T-helper 1 cell treated with Interleukin-12 subunit alpha and Interleukin-12 subunit beta and Interleukin-4 antibody, amounts not matched to agents 30 μg/mL and 1 μg/mL, for 36 hours (primary cell): ENCODE measurements at regions not wholly inside any gene's neighbourhood (a gene's known extent, or its start where the extent isn't known, plus 50 kb on each side); places are given as distances from the start of the nearest gene placed in this dataset.

Experiments used
- H3K27ac Mint-ChIP-seq: one replicate; pipeline ENCODE4 v1.8.0; 2021; ENCODE audit warnings: mild to moderate bottlenecking, mixed read lengths
- H3K27me3 Mint-ChIP-seq: one replicate; pipeline ENCODE4 v1.8.0; 2021; ENCODE audit warnings: low read depth, mixed read lengths
- H3K36me3 Mint-ChIP-seq: one replicate; pipeline ENCODE4 v1.8.0; 2021; ENCODE audit warnings: low read depth, mixed read lengths
- H3K4me1 Mint-ChIP-seq: one replicate; pipeline ENCODE4 v1.8.0; 2021; ENCODE audit warnings: low read depth, mixed read lengths
- H3K4me3 Mint-ChIP-seq: one replicate; pipeline ENCODE4 v1.8.0; 2021; ENCODE audit warnings: mild to moderate bottlenecking, moderate library complexity, mixed read lengths
- H3K9me3 Mint-ChIP-seq: one replicate; pipeline ENCODE4 v1.8.0; 2021; ENCODE audit warnings: mixed read lengths

- Mint-ChIP-seq H3K4me1 (no peaks in the 10 kb centered on the region), H3K27me3 (peaks cover 4% of the 10 kb centered on the region), H3K36me3 (no peaks in the 10 kb centered on the region), H3K9me3 (no peaks in the 10 kb centered on the region), H3K4me3 (no peak overlapping the region), H3K27ac (no peak overlapping the region)
Observed at GRCh38 chr6:1018041-1018440, 293.9 kb upstream of the FOXQ1 start.

GRCh38 chr6:1016329-1017302, 295.3 kb upstream of the FOXQ1 start:
- H3K27me3 Mint-ChIP-seq = peaks cover 4% of the 10 kb centered on the region
- no peaks in the 10 kb centered on the region for H3K36me3 Mint-ChIP-seq
- no peak overlapping the region for H3K27ac Mint-ChIP-seq
- no peak overlapping the region for H3K4me3 Mint-ChIP-seq
- H3K9me3 Mint-ChIP-seq = no peaks in the 10 kb centered on the region
- H3K4me1 Mint-ChIP-seq = no peaks in the 10 kb centered on the region

- H3K9me3 Mint-ChIP-seq = no peaks in the 10 kb centered on the region
- no peaks in the 10 kb centered on the region for H3K36me3 Mint-ChIP-seq
- no peak overlapping the region for H3K4me3 Mint-ChIP-seq
- H3K27ac Mint-ChIP-seq = no peak overlapping the region
- peaks cover 4% of the 10 kb centered on the region for H3K27me3 Mint-ChIP-seq
- no peaks in the 10 kb centered on the region for H3K4me1 Mint-ChIP-seq
Observed at GRCh38 chr6:1015825-1016224, 296.1 kb upstream of the FOXQ1 start.

- no peak overlapping the region for H3K27ac Mint-ChIP-seq
- H3K27me3 Mint-ChIP-seq = peaks cover 4% of the 10 kb centered on the region
- H3K4me3 Mint-ChIP-seq = no peak overlapping the region
Observed at GRCh38 chr6:1014431-1014807, 297.5 kb upstream of the FOXQ1 start.

GRCh38 chr6:1013656-1014430, 298.1 kb upstream of the FOXQ1 start:
- Mint-ChIP-seq H3K4me3 (no peak overlapping the region), H3K4me1 (no peaks in the 10 kb centered on the region)

More at GRCh38 chr6:1014431-1014807, 297.5 kb upstream of the FOXQ1 start:
- no peaks in the 10 kb centered on the region for H3K36me3 Mint-ChIP-seq
- no peaks in the 10 kb centered on the region for H3K4me1 Mint-ChIP-seq
- H3K9me3 Mint-ChIP-seq = no peaks in the 10 kb centered on the region

GRCh38 chr6:1009103-1009502, 302.8 kb upstream of the FOXQ1 start:
- peaks cover 4% of the 10 kb centered on the region for H3K27me3 Mint-ChIP-seq
- no peak overlapping the region for H3K27ac Mint-ChIP-seq
- H3K4me1 Mint-ChIP-seq = no peaks in the 10 kb centered on the region
- H3K9me3 Mint-ChIP-seq = no peaks in the 10 kb centered on the region
- H3K4me3 Mint-ChIP-seq = no peak overlapping the region
- H3K36me3 Mint-ChIP-seq = no peaks in the 10 kb centered on the region

More at GRCh38 chr6:1013656-1014430, 298.1 kb upstream of the FOXQ1 start:
- peaks cover 4% of the 10 kb centered on the region for H3K27me3 Mint-ChIP-seq
- H3K36me3 Mint-ChIP-seq = no peaks in the 10 kb centered on the region
- H3K27ac Mint-ChIP-seq = no peak overlapping the region
- no peaks in the 10 kb centered on the region for H3K9me3 Mint-ChIP-seq

GRCh38 chr6:1007159-1007558, 304.7 kb upstream of the FOXQ1 start:
- Mint-ChIP-seq H3K4me1 (no peaks in the 10 kb centered on the region), H3K9me3 (no peaks in the 10 kb centered on the region), H3K27me3 (peaks cover 4% of the 10 kb centered on the region), H3K36me3 (no peaks in the 10 kb centered on the region), H3K4me3 (no peak overlapping the region), H3K27ac (no peak overlapping the region)

GRCh38 chr6:1004885-1005630, 306.8 kb upstream of the FOXQ1 start:
- no peaks in the 10 kb centered on the region for H3K9me3 Mint-ChIP-seq
- H3K27ac Mint-ChIP-seq = no peak overlapping the region
- no peak overlapping the region for H3K4me3 Mint-ChIP-seq
- H3K4me1 Mint-ChIP-seq = no peaks in the 10 kb centered on the region
- no peaks in the 10 kb centered on the region for H3K36me3 Mint-ChIP-seq
- peaks cover 4% of the 10 kb centered on the region for H3K27me3 Mint-ChIP-seq

GRCh38 chr6:1003394-1004160, 308.3 kb upstream of the FOXQ1 start:
- Mint-ChIP-seq H3K27me3 (peaks cover 4% of the 10 kb centered on the region), H3K27ac (no peak overlapping the region), H3K4me1 (no peaks in the 10 kb centered on the region), H3K36me3 (no peaks in the 10 kb centered on the region), H3K9me3 (no peaks in the 10 kb centered on the region), H3K4me3 (no peak overlapping the region)

- Mint-ChIP-seq H3K4me3 (no peak overlapping the region), H3K9me3 (no peaks in the 10 kb centered on the region), H3K36me3 (no peaks in the 10 kb centered on the region), H3K27ac (no peak overlapping the region), H3K4me1 (no peaks in the 10 kb centered on the region), H3K27me3 (peaks cover 4% of the 10 kb centered on the region)
Observed at GRCh38 chr6:1002989-1003388, 308.9 kb upstream of the FOXQ1 start.

GRCh38 chr6:1001655-1002349, 308.9 kb upstream of the EXOC2 start:
- H3K27ac Mint-ChIP-seq = no peak overlapping the region
- H3K27me3 Mint-ChIP-seq = peaks cover 4% of the 10 kb centered on the region
- H3K36me3 Mint-ChIP-seq = no peaks in the 10 kb centered on the region
- no peak overlapping the region for H3K4me3 Mint-ChIP-seq
- H3K4me1 Mint-ChIP-seq = no peaks in the 10 kb centered on the region
- no peaks in the 10 kb centered on the region for H3K9me3 Mint-ChIP-seq

GRCh38 chr6:999552-999951, 306.6 kb upstream of the EXOC2 start:
- Mint-ChIP-seq H3K27me3 (no peaks in the 10 kb centered on the region), H3K4me3 (no peak overlapping the region), H3K4me1 (no peaks in the 10 kb centered on the region)

GRCh38 chr6:998551-998950, 305.6 kb upstream of the EXOC2 start:
- Mint-ChIP-seq H3K4me1 (no peaks in the 10 kb centered on the region), H3K27ac (no peak overlapping the region), H3K36me3 (no peaks in the 10 kb centered on the region), H3K4me3 (no peak overlapping the region), H3K27me3 (no peaks in the 10 kb centered on the region), H3K9me3 (no peaks in the 10 kb centered on the region)

More at GRCh38 chr6:999552-999951, 306.6 kb upstream of the EXOC2 start:
- Mint-ChIP-seq H3K36me3 (no peaks in the 10 kb centered on the region), H3K27ac (no peak overlapping the region), H3K9me3 (no peaks in the 10 kb centered on the region)
